ENCODE measurements at regions not wholly inside any gene's neighbourhood (a gene's known extent, or its start where the extent isn't known, plus 50 kb on each side); places are given as distances from the start of the nearest gene placed in this dataset.
"Not testable (repeated sequence)": the region's sequence is repeated elsewhere in the genome, so short reads cannot be mapped to it uniquely, and the experiment has no call there.

- DNase-seq (ENCODE audit: low spot score): not testable (repeated sequence)
Measured at GRCh38 chr7:156006876-156007275, 194.6 kb upstream of the SHH start.

GRCh38 chr7:156006024-156006423 is 193.8 kb upstream of the SHH start:
- no peak for DNase-seq (ENCODE audit: low spot score)

- no peak for DNase-seq (ENCODE audit: low spot score)
Measured at GRCh38 chr7:156005202-156005691, 193.0 kb upstream of the SHH start.

- no peak for DNase-seq (ENCODE audit: low spot score)
Measured at GRCh38 chr7:156004265-156005201, 192.3 kb upstream of the SHH start.

- DNase-seq (ENCODE audit: low spot score): no peak
Measured at GRCh38 chr7:156003220-156004162, 191.2 kb upstream of the SHH start.

- no peak for DNase-seq (ENCODE audit: low spot score)
Measured at GRCh38 chr7:156002362-156003066, 190.3 kb upstream of the SHH start.

- DNase-seq (ENCODE audit: low spot score): no peak
Measured at GRCh38 chr7:156001496-156002260, 189.4 kb upstream of the SHH start.

- no peak for DNase-seq (ENCODE audit: low spot score)
Measured at GRCh38 chr7:156000601-156001396, 188.5 kb upstream of the SHH start.

- DNase-seq (ENCODE audit: low spot score): no peak
Measured at GRCh38 chr7:155999631-156000489, 187.6 kb upstream of the SHH start.

- DNase-seq (ENCODE audit: low spot score): no peak
Measured at GRCh38 chr7:155998766-155999630, 186.7 kb upstream of the SHH start.

GRCh38 chr7:155998328-155998691 is 186.0 kb upstream of the SHH start:
- no peak for DNase-seq (ENCODE audit: low spot score)

GRCh38 chr7:155997431-155998327 is 185.4 kb upstream of the SHH start:
- no peak for DNase-seq (ENCODE audit: low spot score)

- no peak for DNase-seq (ENCODE audit: low spot score)
Measured at GRCh38 chr7:155996718-155997280, 184.5 kb upstream of the SHH start.

- no peak for DNase-seq (ENCODE audit: low spot score)
Measured at GRCh38 chr7:155995183-155995612, 182.9 kb upstream of the SHH start.

- no peak for DNase-seq (ENCODE audit: low spot score)
Measured at GRCh38 chr7:155994279-155994811, 182.1 kb upstream of the SHH start.

GRCh38 chr7:155993420-155994278 is 181.4 kb upstream of the SHH start:
- no peak for DNase-seq (ENCODE audit: low spot score)

Measured in iPS-NIHi11 (cell line).